ENCODE measurements at regions not wholly inside any gene's neighbourhood (a gene's known extent, or its start where the extent isn't known, plus 50 kb on each side); places are given as distances from the start of the nearest gene placed in this dataset.
"Not testable (repeated sequence)": the region's sequence is repeated elsewhere in the genome, so short reads cannot be mapped to it uniquely, and the experiment has no call there.

- no peaks in the 10 kb centered on the region for H3K79me2 ChIP-seq (ENCODE audit: insufficient read depth, low read length)
- WGBS (ENCODE audit: insufficient coverage), result no CpG with 5 or more reads among the region's 1 CpG
- Mint-ChIP-seq H3K27me3 (ENCODE audit: low read depth in 3 of 3) (peaks cover 0 to 5% (median 4%) of the 10 kb centered on the region in 3 donors), H3K36me3 (no peaks in the 10 kb centered on the region), H3K9me3 (peaks cover 0 to 10% (median 2%) of the 10 kb centered on the region in 7 donors), H3K27ac (peak overlapping the region in 2 of 7 donors; percentile 8 to 62), H3K4me3 (no peak overlapping the region), H3K4me1 (peaks cover 48% of the 10 kb centered on the region)
- no peaks in the 10 kb centered on the region for H3K27me3 ChIP-seq (ENCODE audit: control insufficient read depth in 2 of 2, insufficient read depth in 2 of 2, low read length in 2 of 2)
- H3K36me3 ChIP-seq (replicated peaks in 1 of 2; ENCODE audit: control insufficient read depth in 1 of 2, insufficient read depth in 2 of 2, low read length in 2 of 2), result no peaks in the 10 kb centered on the region
- no peak for TF ChIP-seq CTCF (IDR thresholded peaks at IDR 0.05)
- no peaks in the 10 kb centered on the region for H4K20me1 ChIP-seq (ENCODE audit: insufficient read depth, low read length)
- intact Hi-C loops (cut with micrococcal nuclease), result no loop called here
- no peak overlapping the region for H3K4me3 ChIP-seq (replicated peaks in 1 of 3; ENCODE audit: low read depth in 2 of 3, low read length in 3 of 3)
- H3K4me1 ChIP-seq (ENCODE audit: control insufficient read depth in 1 of 2, insufficient read depth in 2 of 2, low read length in 2 of 2), result peaks cover 46 to 47% of the 10 kb centered on the region in 2 donors
- H3K9ac ChIP-seq (ENCODE audit: insufficient read depth, low read length, poor library complexity, severe bottlenecking), result no peak overlapping the region
- no peak for DNase-seq
- H3K9me3 ChIP-seq (replicated peaks in 1 of 2; ENCODE audit: control insufficient read depth in 1 of 2, insufficient read depth in 1 of 2, low read length in 2 of 2), result no peaks in the 10 kb centered on the region
- no peak overlapping the region for H2AFZ ChIP-seq (ENCODE audit: insufficient read depth, low read depth, low read length, poor library complexity, severe bottlenecking)
- H3K4me2 ChIP-seq (replicated peaks; ENCODE audit: extremely low read depth, low read length, poor library complexity, severe bottlenecking), result no peak overlapping the region
- no peak overlapping the region for H3K27ac ChIP-seq (ENCODE audit: low read depth in 1 of 2, low read length in 2 of 2)
Observed at GRCh38 chr5:32534041-32534440, 51.3 kb upstream of the SUB1 start.

- Histone ChIP-seq H3K4me2 (replicated peaks; ENCODE audit: extremely low read depth, low read length, poor library complexity, severe bottlenecking) (no peak overlapping the region), H3K4me1 (ENCODE audit: control insufficient read depth in 1 of 2, insufficient read depth in 2 of 2, low read length in 2 of 2) (peaks cover 29% of the 10 kb centered on the region in 2 donors), H3K4me3 (replicated peaks in 1 of 3; ENCODE audit: low read depth in 2 of 3, low read length in 3 of 3) (no peak overlapping the region), H3K9me3 (replicated peaks in 1 of 2; ENCODE audit: control insufficient read depth in 1 of 2, insufficient read depth in 1 of 2, low read length in 2 of 2) (no peaks in the 10 kb centered on the region), H3K27me3 (ENCODE audit: control insufficient read depth in 2 of 2, insufficient read depth in 2 of 2, low read length in 2 of 2) (no peaks in the 10 kb centered on the region), H3K27ac (ENCODE audit: low read depth in 1 of 2, low read length in 2 of 2) (peak overlapping the region in 1 of 2 donors; percentile 3), H3K79me2 (ENCODE audit: insufficient read depth, low read length) (no peaks in the 10 kb centered on the region), H2AFZ (ENCODE audit: insufficient read depth, low read depth, low read length, poor library complexity, severe bottlenecking) (no peak overlapping the region), H3K36me3 (replicated peaks in 1 of 2; ENCODE audit: control insufficient read depth in 1 of 2, insufficient read depth in 2 of 2, low read length in 2 of 2) (no peaks in the 10 kb centered on the region), H3K9ac (ENCODE audit: insufficient read depth, low read length, poor library complexity, severe bottlenecking) (no peak overlapping the region), H4K20me1 (ENCODE audit: insufficient read depth, low read length) (no peaks in the 10 kb centered on the region)
- TF ChIP-seq CTCF (IDR thresholded peaks at IDR 0.05), result no peak
- Mint-ChIP-seq H3K4me3 (peak overlapping the region in 1 of 2 donors; percentile 0), H3K27me3 (ENCODE audit: low read depth in 3 of 3) (peaks cover 3 to 5% (median 4%) of the 10 kb centered on the region in 3 donors), H3K27ac (peak overlapping the region in 5 of 7 donors; percentile 6 to 73 (median 49)), H3K4me1 (peaks cover 30% of the 10 kb centered on the region), H3K36me3 (no peaks in the 10 kb centered on the region), H3K9me3 (peaks cover 0 to 10% (median 2%) of the 10 kb centered on the region in 7 donors)
- WGBS (ENCODE audit: insufficient coverage), result 80% methylated on average over 6 of the region's 8 CpGs
- intact Hi-C loops (cut with micrococcal nuclease), result no loop called here
- DNase-seq, result peak in 2 of 3 donors; percentile 13 to 41
Observed at GRCh38 chr5:32531885-32532520, 53.4 kb upstream of the SUB1 start.

DNA sequence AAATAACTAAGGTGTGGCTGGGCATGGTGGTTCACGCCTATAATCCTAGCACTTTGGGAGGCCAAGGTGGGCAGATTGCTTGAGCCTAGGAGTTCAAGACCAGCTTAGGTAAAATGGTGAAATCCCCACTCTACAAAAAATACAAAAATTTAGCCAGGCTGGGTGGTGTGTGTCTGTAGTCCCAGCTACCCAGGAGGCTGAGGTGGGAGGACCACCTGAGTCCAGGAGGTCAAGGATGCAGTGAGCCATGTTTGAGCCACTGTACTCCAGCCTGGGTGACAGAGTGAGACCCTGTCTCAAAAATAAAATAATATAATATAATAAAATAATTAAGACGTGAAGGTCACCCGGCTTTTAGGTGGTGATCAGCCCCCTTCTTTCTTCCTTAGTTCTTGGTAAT is 58.0 kb upstream of the SUB1 start:
- H3K27me3 ChIP-seq (ENCODE audit: control insufficient read depth in 2 of 2, insufficient read depth in 2 of 2, low read length in 2 of 2); H3K36me3 Mint-ChIP-seq; H3K4me3 ChIP-seq (replicated peaks in 1 of 3; ENCODE audit: low read depth in 2 of 3, low read length in 3 of 3); H3K9ac ChIP-seq (ENCODE audit: insufficient read depth, low read length, poor library complexity, severe bottlenecking); H4K20me1 ChIP-seq (ENCODE audit: insufficient read depth, low read length); H2AFZ ChIP-seq (ENCODE audit: insufficient read depth, low read depth, low read length, poor library complexity, severe bottlenecking); DNase-seq; H3K4me2 ChIP-seq (replicated peaks; ENCODE audit: extremely low read depth, low read length, poor library complexity, severe bottlenecking); H3K27ac ChIP-seq (ENCODE audit: low read depth in 1 of 2, low read length in 2 of 2); H3K79me2 ChIP-seq (ENCODE audit: insufficient read depth, low read length); H3K9me3 Mint-ChIP-seq; H3K36me3 ChIP-seq (replicated peaks in 1 of 2; ENCODE audit: control insufficient read depth in 1 of 2, insufficient read depth in 2 of 2, low read length in 2 of 2); H3K9me3 ChIP-seq (replicated peaks in 1 of 2; ENCODE audit: control insufficient read depth in 1 of 2, insufficient read depth in 1 of 2, low read length in 2 of 2); H3K4me3 Mint-ChIP-seq: not testable (repeated sequence)
- Mint-ChIP-seq H3K4me1 (peaks cover 41% of the 10 kb centered on the region), H3K27me3 (ENCODE audit: low read depth in 3 of 3) (peaks cover 3 to 11% (median 4%) of the 10 kb centered on the region in 3 donors), H3K27ac (peak overlapping the region in 4 of 7 donors; percentile 4 to 70 (median 46))
- no CpG with 5 or more reads among the region's 3 CpGs for WGBS (ENCODE audit: insufficient coverage)
- peaks cover 36 to 38% of the 10 kb centered on the region in 2 donors for H3K4me1 ChIP-seq (ENCODE audit: control insufficient read depth in 1 of 2, insufficient read depth in 2 of 2, low read length in 2 of 2)
- intact Hi-C loops (cut with micrococcal nuclease), result loop anchor here in 1 of 2 donors (10.0 kb wide), 1 partner anchor 83 kb away; the partner anchor contains the start of gene ZFR
